ENCODE measurements at regions not wholly inside any gene's neighbourhood (a gene's known extent, or its start where the extent isn't known, plus 50 kb on each side); places are given as distances from the start of the nearest gene placed in this dataset.
"Not testable (repeated sequence)": the region's sequence is repeated elsewhere in the genome, so short reads cannot be mapped to it uniquely, and the experiment has no call there.

DNA sequence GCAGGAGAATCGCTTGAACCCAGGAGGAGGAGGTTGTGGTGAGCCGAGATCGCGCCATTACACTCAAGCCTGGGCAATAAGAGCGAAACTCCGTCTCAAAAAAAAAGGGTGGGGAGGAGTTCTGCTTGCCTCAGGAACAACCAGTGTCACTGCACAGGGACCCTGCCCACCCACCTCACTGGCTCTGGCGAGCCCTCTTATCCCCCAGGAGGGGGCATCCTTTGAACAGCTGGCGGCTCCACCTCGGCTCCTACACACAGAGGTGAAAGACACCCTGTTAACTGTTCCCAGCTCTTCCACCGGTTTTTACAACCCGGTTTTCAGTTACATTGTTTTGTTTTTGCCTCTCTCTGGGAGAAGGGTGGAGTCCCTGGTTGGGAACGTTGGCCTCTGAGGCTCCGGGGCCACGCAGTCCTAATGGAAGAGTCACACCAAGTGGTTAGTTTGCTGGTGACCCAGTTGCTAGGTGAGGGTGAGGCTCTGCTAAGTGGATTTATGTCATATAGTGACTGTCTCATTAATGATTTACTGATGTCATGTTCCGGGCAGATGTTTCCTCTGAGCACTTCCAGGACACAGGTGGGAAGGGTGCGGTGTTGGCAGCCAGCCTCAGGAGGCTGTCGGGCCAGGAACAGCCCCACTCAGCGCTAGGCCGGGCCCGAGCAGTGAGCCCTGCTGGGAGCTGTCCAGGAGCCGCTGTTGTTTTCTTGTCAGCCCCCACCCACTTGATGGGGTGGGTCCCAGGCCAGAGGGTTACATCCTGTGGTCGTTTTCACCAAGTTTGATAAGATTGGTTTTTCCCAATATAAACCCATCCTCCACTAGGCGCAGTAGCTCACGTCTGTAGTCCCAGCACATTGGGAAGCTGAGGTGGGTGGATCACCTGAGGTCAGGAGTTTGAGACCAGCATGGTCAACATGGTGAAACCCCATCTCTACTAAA is 4474.3 kb upstream of the OR11H1 start:
- not testable (repeated sequence) for TF ChIP-seq SMAD1 (IDR thresholded peaks at IDR 0.05; ENCODE audit: low read depth, low read length, partially characterized antibody); EZH2 (IDR thresholded peaks at IDR 0.05; ENCODE audit: borderline replicate concordance, low read depth, low read length); XRCC3 (IDR thresholded peaks at IDR 0.05); ZC3H8 (IDR thresholded peaks at IDR 0.05); RAD51 (IDR thresholded peaks at IDR 0.05; ENCODE audit: borderline replicate concordance, low read depth)
- TF ChIP-seq, protein P1, sequence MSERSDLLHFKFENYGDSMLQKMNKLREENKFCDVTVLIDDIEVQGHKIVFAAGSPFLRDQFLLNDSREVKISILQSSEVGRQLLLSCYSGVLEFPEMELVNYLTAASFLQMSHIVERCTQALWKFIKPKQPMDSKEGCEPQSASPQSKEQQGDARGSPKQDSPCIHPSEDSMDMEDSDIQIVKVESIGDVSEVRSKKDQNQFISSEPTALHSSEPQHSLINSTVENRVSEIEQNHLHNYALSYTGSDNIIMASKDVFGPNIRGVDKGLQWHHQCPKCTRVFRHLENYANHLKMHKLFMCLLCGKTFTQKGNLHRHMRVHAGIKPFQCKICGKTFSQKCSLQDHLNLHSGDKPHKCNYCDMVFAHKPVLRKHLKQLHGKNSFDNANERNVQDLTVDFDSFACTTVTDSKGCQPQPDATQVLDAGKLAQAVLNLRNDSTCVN (CRISPR knock-in tag; IDR thresholded peaks at IDR 0.05), result not testable (repeated sequence)

Measured in K562 (cell line).